Stomach smooth muscle (tissue), 2 donors: ENCODE measurements at regions not wholly inside any gene's neighbourhood (a gene's known extent, or its start where the extent isn't known, plus 50 kb on each side); places are given as distances from the start of the nearest gene placed in this dataset.

Experiments
- H3K27ac ChIP-seq: one replicate; pipeline ENCODE4 v1.7.0; 2013; ENCODE audit warnings: mild to moderate bottlenecking, low read length, inconsistent platforms
- H3K27me3 ChIP-seq, 2 donors: one replicate each; pipeline ENCODE4 v1.7.0; 2013; ENCODE audit warnings: low read length in 2 of 2; ENCODE audit not compliant: insufficient read depth in 2 of 2, control insufficient read depth in 1 of 2
- H3K36me3 ChIP-seq, 2 donors: one replicate each; pipeline ENCODE4 v1.7.0; 2013; ENCODE audit warnings: low read length in 2 of 2; ENCODE audit not compliant: control insufficient read depth in 2 of 2, insufficient read depth in 2 of 2
- H3K4me1 ChIP-seq: one replicate; pipeline ENCODE4 v1.7.0; 2013; ENCODE audit warnings: low read length; ENCODE audit not compliant: control insufficient read depth, insufficient read depth
- H3K4me3 ChIP-seq, 2 donors: one replicate each; pipeline ENCODE4 v1.7.0; 2013; ENCODE audit warnings: low read length in 2 of 2
- H3K9ac ChIP-seq, 2 donors: one replicate each; pipeline ENCODE4 v1.7.0; 2013; ENCODE audit warnings: low read length in 2 of 2, mild to moderate bottlenecking in 1 of 2
- H3K9me3 ChIP-seq, 2 donors: one replicate each; pipeline ENCODE4 v1.7.0; 2013; ENCODE audit warnings: low read length in 2 of 2; ENCODE audit not compliant: control insufficient read depth in 2 of 2
- donor health status: healthy.
- donor health status: Pancreatic carcinoma.

DNA sequence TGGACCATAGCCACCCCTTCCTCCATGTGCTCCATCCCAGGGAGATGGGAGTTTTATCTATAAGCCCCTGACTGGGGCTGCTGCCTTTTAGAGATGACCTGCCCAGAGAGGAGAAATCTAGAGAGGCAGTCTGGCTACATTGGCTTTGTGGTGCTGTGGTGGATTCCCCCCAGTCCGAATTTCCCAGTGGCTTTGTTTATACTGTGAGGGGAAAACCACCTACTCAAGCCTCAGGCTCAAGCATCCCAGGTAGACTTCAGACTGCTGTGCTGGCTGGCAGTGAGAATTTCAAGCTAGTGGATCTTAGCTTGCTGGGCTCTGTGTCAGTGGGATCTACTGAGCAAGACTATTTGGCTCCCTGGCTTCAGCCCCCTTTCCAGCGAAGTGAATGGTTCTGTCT, 1195.7 kb upstream of the PCDH20 start:
- H3K9me3 ChIP-seq, result no peaks in the 10 kb centered on the region
- no peak overlapping the region for H3K4me3 ChIP-seq
- no peak overlapping the region for H3K9ac ChIP-seq
- no peaks in the 10 kb centered on the region for H3K4me1 ChIP-seq
- H3K27me3 ChIP-seq, result no peaks in the 10 kb centered on the region
- H3K36me3 ChIP-seq, result no peaks in the 10 kb centered on the region
- H3K27ac ChIP-seq, result no peak overlapping the region

DNA sequence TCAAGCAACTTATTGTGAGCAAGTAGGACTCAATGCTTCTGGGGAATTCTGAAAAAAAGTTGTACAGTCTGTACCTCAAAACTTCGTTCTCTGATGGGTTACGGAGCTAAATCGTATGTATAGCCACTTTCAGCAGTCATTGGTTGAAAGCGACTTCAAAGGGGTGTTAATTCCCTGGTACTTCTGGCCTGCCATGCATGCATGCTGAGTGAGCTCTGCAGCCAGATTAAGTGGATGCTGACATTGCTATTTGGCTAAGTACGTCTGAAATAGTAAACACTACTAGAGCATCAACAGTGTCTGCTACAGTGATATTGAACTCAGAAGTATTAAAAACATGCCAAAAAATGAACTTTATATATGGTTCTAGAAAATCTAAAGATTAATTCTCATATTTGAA, 1183.1 kb upstream of the PCDH20 start:
- no peaks in the 10 kb centered on the region for H3K4me1 ChIP-seq
- no peaks in the 10 kb centered on the region for H3K36me3 ChIP-seq
- H3K9ac ChIP-seq, result no peak overlapping the region
- no peak overlapping the region for H3K4me3 ChIP-seq
- H3K27ac ChIP-seq, result no peak overlapping the region
- H3K27me3 ChIP-seq, result no peaks in the 10 kb centered on the region
- no peaks in the 10 kb centered on the region for H3K9me3 ChIP-seq

DNA sequence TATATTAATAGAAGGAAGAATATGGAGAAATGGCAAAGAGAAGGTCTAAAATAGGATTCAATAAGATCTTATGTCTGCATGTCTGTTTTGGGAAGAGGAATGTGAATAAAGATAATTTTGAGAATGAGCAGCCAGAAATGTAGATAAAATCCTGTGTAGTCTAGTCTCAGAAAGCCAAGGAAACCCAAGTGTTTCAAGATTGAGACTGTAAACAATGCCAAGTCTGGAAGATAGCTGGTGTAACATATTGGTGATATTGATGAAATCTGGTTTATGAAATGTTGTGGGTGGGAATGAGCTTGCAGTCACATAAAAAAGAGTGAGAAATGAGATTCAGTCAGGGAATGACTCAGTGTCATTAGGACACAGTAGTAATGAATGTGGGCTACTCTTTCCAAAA, 1180.3 kb upstream of the PCDH20 start:
- no peaks in the 10 kb centered on the region for H3K4me1 ChIP-seq
- no peak overlapping the region for H3K27ac ChIP-seq
- no peaks in the 10 kb centered on the region for H3K9me3 ChIP-seq
- H3K4me3 ChIP-seq, result no peak overlapping the region
- no peaks in the 10 kb centered on the region for H3K36me3 ChIP-seq
- H3K27me3 ChIP-seq, result no peaks in the 10 kb centered on the region
- H3K9ac ChIP-seq, result no peak overlapping the region

GRCh38 chr13:62593804-62594203, 1178.2 kb upstream of the PCDH20 start:
- Histone ChIP-seq H3K9me3 (no peaks in the 10 kb centered on the region), H3K9ac (no peak overlapping the region), H3K27me3 (no peaks in the 10 kb centered on the region), H3K36me3 (no peaks in the 10 kb centered on the region), H3K4me1 (no peaks in the 10 kb centered on the region), H3K27ac (no peak overlapping the region), H3K4me3 (no peak overlapping the region)

DNA sequence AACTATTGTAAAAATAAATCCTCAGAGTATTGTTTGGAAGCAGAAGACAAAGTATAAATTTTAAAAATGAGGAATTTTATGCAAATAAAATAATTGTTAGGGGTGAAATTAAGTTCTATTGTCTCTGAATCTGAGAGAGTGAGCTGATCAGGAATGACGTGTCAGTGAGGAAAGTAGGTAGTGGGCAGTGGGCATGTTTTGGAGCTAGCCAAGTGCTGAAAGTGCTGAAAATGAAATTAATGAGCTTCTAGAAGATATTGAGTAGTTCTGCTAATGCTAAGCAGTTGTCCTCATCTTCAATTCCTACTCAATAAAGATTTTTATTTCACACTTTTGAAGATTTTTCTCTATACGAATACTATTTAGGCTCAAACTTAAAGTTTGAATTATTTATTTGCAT, 1167.8 kb upstream of the PCDH20 start:
- H3K36me3 ChIP-seq, result no peaks in the 10 kb centered on the region
- H3K9ac ChIP-seq, result no peak overlapping the region
- H3K27me3 ChIP-seq, result no peaks in the 10 kb centered on the region
- no peak overlapping the region for H3K27ac ChIP-seq
- no peaks in the 10 kb centered on the region for H3K9me3 ChIP-seq
- no peak overlapping the region for H3K4me3 ChIP-seq
- H3K4me1 ChIP-seq, result no peaks in the 10 kb centered on the region

GRCh38 chr13:62578402-62578801, 1162.8 kb upstream of the PCDH20 start:
- Histone ChIP-seq H3K36me3 (no peaks in the 10 kb centered on the region), H3K27ac (no peak overlapping the region), H3K9me3 (no peaks in the 10 kb centered on the region), H3K4me3 (no peak overlapping the region), H3K27me3 (no peaks in the 10 kb centered on the region), H3K9ac (no peak overlapping the region), H3K4me1 (no peaks in the 10 kb centered on the region)

DNA sequence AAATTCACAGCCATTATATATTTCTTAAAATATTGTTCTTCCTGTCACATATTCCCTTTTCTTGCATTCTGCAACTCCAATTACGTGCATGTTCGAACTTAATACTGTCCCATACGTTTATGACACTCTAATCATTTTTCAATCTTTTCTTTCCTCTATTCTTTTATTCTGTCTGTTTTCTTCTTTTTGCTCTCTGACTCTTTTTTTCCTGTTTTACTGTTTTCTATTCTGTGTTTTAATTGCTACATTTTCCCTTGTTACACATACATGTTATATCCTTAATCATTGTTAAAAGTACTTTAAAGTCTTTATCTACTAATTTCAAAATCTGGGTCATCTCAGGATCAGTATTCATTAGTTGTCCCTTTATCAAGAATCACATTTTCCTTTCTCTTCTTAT, 1149.1 kb upstream of the PCDH20 start:
- no peaks in the 10 kb centered on the region for H3K9me3 ChIP-seq
- no peaks in the 10 kb centered on the region for H3K4me1 ChIP-seq
- no peaks in the 10 kb centered on the region for H3K36me3 ChIP-seq
- no peaks in the 10 kb centered on the region for H3K27me3 ChIP-seq
- H3K9ac ChIP-seq, result no peak overlapping the region
- H3K27ac ChIP-seq, result no peak overlapping the region
- H3K4me3 ChIP-seq, result no peak overlapping the region

DNA sequence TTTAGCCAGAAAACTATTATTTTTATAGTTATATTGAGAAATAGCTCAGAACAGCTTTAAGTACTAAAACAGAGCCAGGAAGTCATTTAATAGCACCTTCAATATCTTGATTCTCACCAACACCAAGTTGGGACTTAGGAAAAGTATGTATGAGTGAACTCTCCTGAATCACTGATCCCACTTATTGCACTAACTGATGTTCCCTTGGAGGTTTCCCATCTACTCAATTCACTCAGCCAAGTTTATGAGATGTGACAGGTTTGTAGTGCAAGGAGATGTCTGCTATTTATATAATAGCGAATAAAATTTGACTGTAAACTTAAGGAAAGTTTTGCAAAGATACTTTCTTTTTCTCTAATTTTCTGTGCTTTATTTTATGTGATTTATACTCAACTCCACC, 1147.6 kb upstream of the PCDH20 start:
- Histone ChIP-seq H3K27ac (no peak overlapping the region), H3K9me3 (no peaks in the 10 kb centered on the region), H3K9ac (no peak overlapping the region), H3K4me1 (no peaks in the 10 kb centered on the region), H3K36me3 (no peaks in the 10 kb centered on the region), H3K4me3 (no peak overlapping the region), H3K27me3 (no peaks in the 10 kb centered on the region)

DNA sequence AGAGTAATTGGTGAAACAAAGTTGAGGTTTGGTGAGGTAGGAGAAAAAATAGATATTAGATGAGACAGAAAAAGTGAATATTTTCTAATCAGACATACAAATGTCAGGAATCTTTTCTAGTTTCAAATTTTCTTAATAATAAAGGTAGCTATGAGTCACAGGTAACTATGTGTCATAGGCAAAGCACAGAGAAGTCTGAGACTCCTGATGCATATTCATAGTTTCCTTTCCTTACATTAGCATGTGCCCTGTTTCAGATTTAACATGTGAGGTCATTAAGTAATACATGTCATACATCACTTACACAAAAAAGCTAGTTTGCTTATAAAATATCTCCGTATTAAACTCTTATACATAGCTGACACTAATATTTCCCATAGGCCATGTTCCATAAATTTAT, 1141.3 kb upstream of the PCDH20 start:
- H3K36me3 ChIP-seq, result no peaks in the 10 kb centered on the region
- H3K27me3 ChIP-seq, result no peaks in the 10 kb centered on the region
- no peaks in the 10 kb centered on the region for H3K9me3 ChIP-seq
- no peak overlapping the region for H3K4me3 ChIP-seq
- H3K27ac ChIP-seq, result no peak overlapping the region
- no peak overlapping the region for H3K9ac ChIP-seq
- H3K4me1 ChIP-seq, result no peaks in the 10 kb centered on the region

GRCh38 chr13:62551588-62551987, 1135.9 kb upstream of the PCDH20 start:
- Histone ChIP-seq H3K4me1 (no peaks in the 10 kb centered on the region), H3K9me3 (no peaks in the 10 kb centered on the region), H3K36me3 (no peaks in the 10 kb centered on the region), H3K9ac (no peak overlapping the region), H3K27ac (no peak overlapping the region), H3K27me3 (no peaks in the 10 kb centered on the region), H3K4me3 (no peak overlapping the region)

DNA sequence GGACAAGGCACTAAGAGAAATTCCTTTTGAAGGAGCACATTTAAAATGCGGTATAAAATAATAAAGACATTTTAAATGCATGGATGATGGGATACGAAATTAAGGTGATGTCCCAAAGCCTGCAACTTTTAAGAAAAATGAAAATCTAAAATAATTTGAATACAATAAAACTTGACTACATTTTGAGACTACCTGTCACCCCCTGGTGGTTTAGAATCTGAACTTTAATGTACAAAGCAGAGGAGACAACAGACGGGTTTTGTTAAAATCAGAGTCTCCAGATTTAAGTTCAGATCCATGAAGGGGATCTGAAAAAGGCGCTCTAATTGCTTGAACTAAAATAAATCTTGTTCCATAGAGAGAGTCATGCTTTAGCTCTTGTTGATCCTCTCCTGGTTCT, 1129.3 kb upstream of the PCDH20 start:
- H3K4me1 ChIP-seq, result no peaks in the 10 kb centered on the region
- H3K36me3 ChIP-seq, result no peaks in the 10 kb centered on the region
- H3K27me3 ChIP-seq, result no peaks in the 10 kb centered on the region
- no peak overlapping the region for H3K4me3 ChIP-seq
- H3K9me3 ChIP-seq, result no peaks in the 10 kb centered on the region
- H3K9ac ChIP-seq, result no peak overlapping the region
- H3K27ac ChIP-seq, result no peak overlapping the region

GRCh38 chr13:62537593-62537992, 1121.9 kb upstream of the PCDH20 start:
- Histone ChIP-seq H3K9ac (no peak overlapping the region), H3K36me3 (no peaks in the 10 kb centered on the region), H3K27me3 (no peaks in the 10 kb centered on the region), H3K4me3 (no peak overlapping the region), H3K27ac (no peak overlapping the region), H3K4me1 (no peaks in the 10 kb centered on the region), H3K9me3 (no peaks in the 10 kb centered on the region)
